Liver (tissue), 3 donors: ENCODE measurements at regions not wholly inside any gene's neighbourhood (a gene's known extent, or its start where the extent isn't known, plus 50 kb on each side); places are given as distances from the start of the nearest gene placed in this dataset.

Source experiments
- ATF3 ChIP-seq: IDR thresholded peaks from 2 replicates; pipeline ENCODE4 v1.6.1; 2016; ENCODE audit warnings: antibody characterized with exemption
- CTCF ChIP-seq: fragments of 150-350 bp; IDR thresholded peaks from 2 replicates; pipeline ENCODE4 v1.5.1; 2017; ENCODE audit warnings: improper control_type of control experiment, low read depth, low read length; ENCODE audit not compliant: missing input control
- EGR1 ChIP-seq, 2 donors: IDR thresholded peaks; 2 replicates each; pipeline ENCODE4 v1.6.1; 2016 to 2018; ENCODE audit warnings: antibody characterized with exemption in 2 of 2, low read depth in 2 of 2
- FOXA1 ChIP-seq: IDR thresholded peaks from 2 replicates; pipeline ENCODE4 v1.6.1; 2016; ENCODE audit warnings: antibody characterized with exemption
- GABPA ChIP-seq, 2 donors: IDR thresholded peaks in 1 of 2; conservative IDR thresholded peaks in 1 of 2; 2 replicates each; pipeline ENCODE4 v1.6.1; 2016; ENCODE audit warnings: antibody characterized with exemption in 2 of 2, mild to moderate bottlenecking in 1 of 2, moderate library complexity in 1 of 2
- HNF4A ChIP-seq, 2 donors: conservative IDR thresholded peaks; 2 replicates each; pipeline ENCODE4 v1.6.1; 2016; ENCODE audit warnings: antibody characterized with exemption in 2 of 2, mild to moderate bottlenecking in 2 of 2
- JUND ChIP-seq, 2 donors: IDR thresholded peaks; 2 replicates each; pipeline ENCODE4 v1.6.1; 2016; ENCODE audit warnings: antibody characterized with exemption in 2 of 2
- MAX ChIP-seq: IDR thresholded peaks from 2 replicates; pipeline ENCODE4 v1.6.1; 2016; ENCODE audit warnings: antibody characterized with exemption
- RAD21 ChIP-seq, 2 donors: IDR thresholded peaks; 2 replicates each; pipeline ENCODE4 v1.6.1; 2016; ENCODE audit warnings: antibody characterized with exemption in 2 of 2, mild to moderate bottlenecking in 2 of 2
- REST ChIP-seq: IDR thresholded peaks from 2 replicates; pipeline ENCODE4 v1.6.1; 2016; ENCODE audit warnings: antibody characterized with exemption, mild to moderate bottlenecking
- SP1 ChIP-seq: IDR thresholded peaks from 2 replicates; pipeline ENCODE4 v1.6.1; 2018; ENCODE audit warnings: antibody characterized with exemption, mild to moderate bottlenecking
- TAF1 ChIP-seq: conservative IDR thresholded peaks from 2 replicates; pipeline ENCODE4 v1.6.1; 2016; ENCODE audit warnings: antibody characterized with exemption, mild to moderate bottlenecking
- YY1 ChIP-seq: IDR thresholded peaks from 2 replicates; pipeline ENCODE4 v1.6.1; 2016; ENCODE audit warnings: antibody characterized with exemption, mild to moderate bottlenecking
- ZBTB33 ChIP-seq: IDR thresholded peaks from 2 replicates; pipeline ENCODE4 v1.6.1; 2016; ENCODE audit warnings: antibody characterized with exemption
- donor health status: healthy.
- donor health status: healthy.

GRCh38 chr7:52620849-52621248 is 414.6 kb upstream of the POM121L12 start:
- TF ChIP-seq JUND (IDR thresholded peaks at IDR 0.05) = no peak
- TF ChIP-seq CTCF = no peak
- no peak for TF ChIP-seq YY1
- no peak for TF ChIP-seq ZBTB33
- no peak for TF ChIP-seq TAF1
- no peak for TF ChIP-seq MAX
- TF ChIP-seq SP1 = no peak
- TF ChIP-seq HNF4A (conservative IDR thresholded peaks at IDR 0.05) = no peak
- no peak for TF ChIP-seq GABPA (IDR thresholded peaks at IDR 0.05 in 1 of 2, conservative IDR thresholded peaks at IDR 0.05 in 1 of 2)
- TF ChIP-seq EGR1 (IDR thresholded peaks at IDR 0.05; ENCODE audit: low read depth in 2 of 2) = no peak
- no peak for TF ChIP-seq RAD21 (IDR thresholded peaks at IDR 0.05)
- no peak for TF ChIP-seq ATF3
- TF ChIP-seq REST = no peak
- no peak for TF ChIP-seq FOXA1
